ENCODE measurements at regions not wholly inside any gene's neighbourhood (a gene's known extent, or its start where the extent isn't known, plus 50 kb on each side); places are given as distances from the start of the nearest gene placed in this dataset.
"Not testable (repeated sequence)": the region's sequence is repeated elsewhere in the genome, so short reads cannot be mapped to it uniquely, and the experiment has no call there.

GRCh38 chr16:16937576-16937975 lies 533.2 kb downstream of the XYLT1 start:
- Histone ChIP-seq H3K27ac (no peak overlapping the region), H3K4me3 (no peak overlapping the region)
- no peak for DNase-seq (ENCODE audit: low spot score)
- TF ChIP-seq, protein P1, sequence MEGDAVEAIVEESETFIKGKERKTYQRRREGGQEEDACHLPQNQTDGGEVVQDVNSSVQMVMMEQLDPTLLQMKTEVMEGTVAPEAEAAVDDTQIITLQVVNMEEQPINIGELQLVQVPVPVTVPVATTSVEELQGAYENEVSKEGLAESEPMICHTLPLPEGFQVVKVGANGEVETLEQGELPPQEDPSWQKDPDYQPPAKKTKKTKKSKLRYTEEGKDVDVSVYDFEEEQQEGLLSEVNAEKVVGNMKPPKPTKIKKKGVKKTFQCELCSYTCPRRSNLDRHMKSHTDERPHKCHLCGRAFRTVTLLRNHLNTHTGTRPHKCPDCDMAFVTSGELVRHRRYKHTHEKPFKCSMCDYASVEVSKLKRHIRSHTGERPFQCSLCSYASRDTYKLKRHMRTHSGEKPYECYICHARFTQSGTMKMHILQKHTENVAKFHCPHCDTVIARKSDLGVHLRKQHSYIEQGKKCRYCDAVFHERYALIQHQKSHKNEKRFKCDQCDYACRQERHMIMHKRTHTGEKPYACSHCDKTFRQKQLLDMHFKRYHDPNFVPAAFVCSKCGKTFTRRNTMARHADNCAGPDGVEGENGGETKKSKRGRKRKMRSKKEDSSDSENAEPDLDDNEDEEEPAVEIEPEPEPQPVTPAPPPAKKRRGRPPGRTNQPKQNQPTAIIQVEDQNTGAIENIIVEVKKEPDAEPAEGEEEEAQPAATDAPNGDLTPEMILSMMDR (IDR thresholded peaks at IDR 0.05), result no peak

- DNase-seq (ENCODE audit: low spot score), result no peak
- H3K4me3 ChIP-seq, result no peak overlapping the region
- TF ChIP-seq, protein P1 (IDR thresholded peaks at IDR 0.05), result no peak
- no peak overlapping the region for H3K27ac ChIP-seq
These were observed 532.8 kb downstream of the XYLT1 start for GRCh38 chr16:16938009-16938408.

- no peak overlapping the region for H3K4me3 ChIP-seq
- TF ChIP-seq, protein P1 (IDR thresholded peaks at IDR 0.05), result no peak
- no peak overlapping the region for H3K27ac ChIP-seq
- no peak for DNase-seq (ENCODE audit: low spot score)
These were observed 531.8 kb downstream of the XYLT1 start for GRCh38 chr16:16938980-16939379.

DNA sequence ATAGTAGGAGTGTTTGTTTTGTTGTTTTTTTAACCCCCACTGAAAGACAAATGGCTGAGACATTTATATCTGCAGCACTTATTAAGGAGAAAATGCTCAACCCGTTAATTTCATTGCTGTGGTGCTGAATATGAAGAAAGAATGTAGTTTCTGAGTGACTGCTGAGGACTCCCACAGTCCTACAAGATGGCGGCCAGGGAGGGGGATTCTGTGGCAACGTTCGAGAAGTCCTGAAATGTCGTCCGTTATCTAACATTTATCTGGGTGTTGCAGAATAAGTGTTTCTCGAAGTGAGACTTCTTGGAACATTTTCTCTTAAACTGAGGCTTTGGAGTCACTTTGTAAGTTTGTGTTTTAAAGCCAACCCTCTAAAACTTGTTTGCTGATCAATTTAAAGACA lies 530.4 kb downstream of the XYLT1 start:
- TF ChIP-seq, protein P1 (IDR thresholded peaks at IDR 0.05), result no peak
- no peak for DNase-seq (ENCODE audit: low spot score)
- no peak overlapping the region for H3K4me3 ChIP-seq
- no peak overlapping the region for H3K27ac ChIP-seq

DNA sequence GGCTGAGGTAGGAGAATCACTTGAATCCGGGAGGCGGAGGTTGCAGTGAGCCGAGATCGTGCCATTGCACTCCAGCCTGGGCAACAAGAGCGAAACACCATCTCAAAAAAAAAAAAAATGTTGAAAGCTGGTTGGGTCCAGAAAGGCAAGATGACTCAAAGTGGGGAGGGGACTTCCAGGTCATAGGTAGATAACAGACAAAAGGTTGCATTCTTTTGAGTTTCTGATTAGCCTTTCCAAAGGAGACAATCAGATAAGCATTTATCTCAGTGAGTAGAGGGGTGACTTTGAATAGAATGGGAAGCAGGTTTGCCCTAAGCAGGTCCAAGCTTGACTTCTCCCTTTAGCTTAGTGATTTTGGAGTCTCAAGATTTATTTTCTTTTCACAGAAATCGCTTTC lies 527.9 kb downstream of the XYLT1 start:
- H3K27ac ChIP-seq; H3K4me3 ChIP-seq; DNase-seq (ENCODE audit: low spot score): not testable (repeated sequence)

DNA sequence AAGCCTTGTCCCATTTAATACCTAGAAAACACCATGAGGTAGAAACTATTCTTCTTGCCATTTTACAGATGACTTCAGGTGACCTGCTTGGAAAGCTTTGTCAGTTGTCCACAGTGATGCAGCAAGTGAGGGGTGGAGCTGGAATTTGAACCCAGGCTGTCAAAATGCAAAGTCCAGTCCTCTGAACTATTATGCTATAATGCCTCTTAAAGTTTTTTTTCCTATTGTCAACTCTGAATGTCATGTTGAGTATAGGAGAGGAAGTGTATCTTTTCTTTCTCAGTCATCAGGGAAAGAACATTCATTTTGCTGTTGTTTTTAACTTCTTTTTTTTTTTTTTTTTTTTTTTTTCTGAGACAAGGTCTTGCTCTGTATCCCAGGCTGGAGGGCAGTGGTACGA lies 525.6 kb downstream of the XYLT1 start:
- H3K4me3 ChIP-seq, result no peak overlapping the region
- TF ChIP-seq, protein P1 (IDR thresholded peaks at IDR 0.05), result no peak
- H3K27ac ChIP-seq, result no peak overlapping the region
- no peak for DNase-seq (ENCODE audit: low spot score)

- TF ChIP-seq, protein P1 (IDR thresholded peaks at IDR 0.05), result no peak
- Histone ChIP-seq H3K4me3 (no peak overlapping the region), H3K27ac (no peak overlapping the region)
- DNase-seq (ENCODE audit: low spot score), result no peak
These were observed 514.4 kb downstream of the XYLT1 start for GRCh38 chr16:16956376-16956775.

GRCh38 chr16:16960785-16961184 lies 510.0 kb downstream of the XYLT1 start:
- TF ChIP-seq, protein P1 (IDR thresholded peaks at IDR 0.05), result no peak
- Histone ChIP-seq H3K27ac (no peak overlapping the region), H3K4me3 (no peak overlapping the region)
- DNase-seq (ENCODE audit: low spot score), result no peak

Measured in coronary artery (tissue), 2 donors.